Fibroblast of skin of scalp (primary cell): ENCODE measurements at regions not wholly inside any gene's neighbourhood (a gene's known extent, or its start where the extent isn't known, plus 50 kb on each side); places are given as distances from the start of the nearest gene placed in this dataset.

Experiments used
- DNase-seq: peaks from one replicate; pipeline ENCODE4 v3.0.0-alpha.2; 2013

- no peak for DNase-seq
Observed at GRCh38 chr2:5519286-5519685, 172.9 kb upstream of the SOX11 start.

GRCh38 chr2:5520463-5520972 is 171.7 kb upstream of the SOX11 start:
- peak; percentile 46 for DNase-seq

- DNase-seq, result no peak
Observed at GRCh38 chr2:5521461-5521860, 170.7 kb upstream of the SOX11 start.

GRCh38 chr2:5524551-5524950 is 167.6 kb upstream of the SOX11 start:
- no peak for DNase-seq

GRCh38 chr2:5528706-5529105 is 163.5 kb upstream of the SOX11 start:
- DNase-seq, result no peak

- DNase-seq, result no peak
Observed at GRCh38 chr2:5530011-5530696, 162.0 kb upstream of the SOX11 start.

GRCh38 chr2:5535301-5535700 is 156.9 kb upstream of the SOX11 start:
- no peak for DNase-seq

- no peak for DNase-seq
Observed at GRCh38 chr2:5537180-5537688, 154.9 kb upstream of the SOX11 start.

GRCh38 chr2:5538313-5538712 is 153.9 kb upstream of the SOX11 start:
- DNase-seq, result no peak

GRCh38 chr2:5538772-5539171 is 153.4 kb upstream of the SOX11 start:
- no peak for DNase-seq

GRCh38 chr2:5539282-5540165 is 152.7 kb upstream of the SOX11 start:
- no peak for DNase-seq

GRCh38 chr2:5540856-5541255 is 151.3 kb upstream of the SOX11 start:
- no peak for DNase-seq

- no peak for DNase-seq
Observed at GRCh38 chr2:5544205-5544786, 147.9 kb upstream of the SOX11 start.

GRCh38 chr2:5546181-5546580 is 146.0 kb upstream of the SOX11 start:
- no peak for DNase-seq

GRCh38 chr2:5548991-5549715 is 143.0 kb upstream of the SOX11 start:
- peak; percentile 59 for DNase-seq

GRCh38 chr2:5549771-5550170 is 142.4 kb upstream of the SOX11 start:
- no peak for DNase-seq

GRCh38 chr2:5555636-5556035 is 136.5 kb upstream of the SOX11 start:
- DNase-seq, result no peak

- peak; percentile 81 for DNase-seq
Observed at GRCh38 chr2:5561006-5561405, 131.2 kb upstream of the SOX11 start.

- peak; percentile 42 for DNase-seq
Observed at GRCh38 chr2:5562426-5562825, 129.8 kb upstream of the SOX11 start.

- DNase-seq, result no peak
Observed at GRCh38 chr2:5562865-5563264, 129.3 kb upstream of the SOX11 start.

- DNase-seq, result no peak
Observed at GRCh38 chr2:5563411-5563810, 128.8 kb upstream of the SOX11 start.

GRCh38 chr2:5569256-5569655 is 122.9 kb upstream of the SOX11 start:
- DNase-seq, result no peak

- DNase-seq, result no peak
Observed at GRCh38 chr2:5576015-5576414, 116.2 kb upstream of the SOX11 start.
